ENCODE measurements at regions not wholly inside any gene's neighbourhood (a gene's known extent, or its start where the extent isn't known, plus 50 kb on each side); places are given as distances from the start of the nearest gene placed in this dataset.

DNA sequence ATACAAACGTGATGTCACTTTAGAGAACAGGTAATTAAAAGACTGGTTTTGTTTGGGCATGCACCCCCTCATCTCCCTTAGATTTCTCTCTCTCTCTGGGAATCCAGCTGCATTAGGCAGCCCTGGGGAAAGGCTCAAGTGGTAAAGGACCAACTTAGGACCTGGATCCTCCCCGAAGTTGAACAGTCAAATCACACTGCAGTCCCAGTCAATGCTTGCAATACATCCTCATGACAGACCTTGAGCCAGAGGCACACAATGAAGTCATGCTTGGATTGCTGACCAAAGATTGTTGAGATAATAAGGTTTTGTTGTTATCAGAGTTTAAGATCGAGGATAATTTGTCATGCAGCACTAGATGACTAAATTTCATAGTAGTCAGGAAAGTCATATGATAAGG is 1285.8 kb upstream of the NCAM2 start:
- no peak for DNase-seq

DNA sequence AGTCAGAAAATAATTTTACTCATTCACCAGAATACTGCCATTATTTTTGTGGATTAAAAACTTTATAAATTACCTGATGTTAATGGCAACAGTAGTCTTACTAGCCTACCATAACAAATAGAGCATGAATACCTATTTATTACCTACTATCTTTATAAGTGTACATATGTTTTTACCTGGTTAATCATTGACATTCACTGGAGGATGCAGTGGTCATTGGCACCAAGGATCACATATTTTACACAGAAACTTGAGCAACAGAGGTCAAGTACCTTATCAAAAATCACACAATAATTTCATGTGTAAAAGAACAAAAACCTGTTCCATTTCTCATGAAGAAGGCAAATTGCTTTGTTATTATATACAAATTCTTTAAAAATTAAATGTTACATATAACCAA is 1284.9 kb upstream of the NCAM2 start:
- no peak for DNase-seq

DNA sequence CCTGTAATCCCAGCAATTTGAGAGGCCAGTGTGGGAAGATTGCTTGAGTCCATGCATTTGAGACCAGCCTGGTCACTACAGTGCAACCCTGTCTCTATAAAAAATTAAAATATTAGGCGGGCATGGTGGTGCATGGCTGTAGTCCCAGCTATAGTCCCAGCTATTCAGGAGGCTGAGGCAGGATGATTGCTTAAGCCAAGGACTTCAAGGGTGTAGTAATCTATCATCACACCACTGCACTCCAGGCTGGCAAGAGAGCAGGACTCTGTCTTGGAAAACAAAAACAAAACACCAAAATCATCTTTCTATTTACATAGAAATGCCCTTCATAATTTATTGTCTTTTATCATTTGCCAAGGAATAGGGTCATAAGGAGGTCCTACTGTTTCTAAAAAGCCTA is 1274.1 kb upstream of the NCAM2 start:
- DNase-seq: no peak

DNA sequence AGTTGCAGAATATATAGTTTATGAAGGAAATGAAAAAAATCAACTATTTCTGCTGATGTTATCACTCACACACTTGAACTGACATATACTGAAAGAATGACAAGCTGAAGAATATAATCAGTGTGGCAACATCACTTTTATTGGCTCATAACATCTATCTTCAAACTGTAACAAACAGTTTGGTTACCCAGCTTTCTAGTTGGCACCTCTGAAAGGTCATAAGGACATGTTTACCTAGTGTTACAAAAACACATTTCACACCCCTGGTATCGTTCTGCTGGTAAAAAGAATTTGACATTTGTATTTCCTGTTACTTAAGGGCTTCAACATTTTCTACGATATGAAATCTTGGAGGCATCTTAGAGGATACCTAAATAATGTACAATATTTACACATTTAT is 1267.0 kb upstream of the NCAM2 start:
- no peak for DNase-seq

DNA sequence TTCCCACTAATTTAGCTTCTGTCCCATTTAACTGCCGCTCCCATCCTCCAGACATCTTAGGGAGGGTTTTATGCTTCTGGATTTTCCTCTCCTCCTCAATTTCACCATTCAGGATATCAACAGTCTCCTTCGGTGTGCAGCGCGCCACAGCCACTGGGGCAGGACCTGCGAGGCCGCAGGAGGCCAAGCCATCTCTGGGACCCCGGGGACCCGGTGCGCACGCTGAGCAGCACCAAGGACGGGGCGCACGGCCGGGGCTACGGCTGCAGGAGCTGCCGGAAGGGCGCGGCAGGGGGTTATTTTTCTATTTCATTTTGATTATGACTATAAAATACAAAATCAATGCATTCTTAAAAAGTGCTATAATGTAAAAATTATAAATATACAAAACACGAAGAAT is 1238.4 kb upstream of the NCAM2 start:
- DNase-seq: no peak

DNA sequence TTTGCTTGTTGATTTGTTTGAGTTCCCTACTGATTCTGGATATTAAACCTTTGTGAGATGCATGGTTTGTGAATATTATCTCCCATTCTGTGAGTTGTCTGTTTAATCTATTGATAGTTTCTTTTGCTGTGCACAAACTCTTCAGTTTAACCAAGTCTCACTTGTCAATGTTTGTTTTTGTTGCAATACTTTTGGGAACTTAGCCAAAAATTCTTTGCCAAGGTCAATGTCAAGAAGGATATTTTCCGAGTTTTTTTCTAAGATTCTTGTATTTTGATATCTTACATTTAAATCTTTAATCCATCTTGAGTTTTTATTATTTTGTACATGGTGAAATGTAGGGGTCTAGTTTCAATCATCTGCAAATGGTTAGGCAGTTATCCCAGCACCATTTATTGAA is 1230.7 kb upstream of the NCAM2 start:
- DNase-seq: no peak

DNA sequence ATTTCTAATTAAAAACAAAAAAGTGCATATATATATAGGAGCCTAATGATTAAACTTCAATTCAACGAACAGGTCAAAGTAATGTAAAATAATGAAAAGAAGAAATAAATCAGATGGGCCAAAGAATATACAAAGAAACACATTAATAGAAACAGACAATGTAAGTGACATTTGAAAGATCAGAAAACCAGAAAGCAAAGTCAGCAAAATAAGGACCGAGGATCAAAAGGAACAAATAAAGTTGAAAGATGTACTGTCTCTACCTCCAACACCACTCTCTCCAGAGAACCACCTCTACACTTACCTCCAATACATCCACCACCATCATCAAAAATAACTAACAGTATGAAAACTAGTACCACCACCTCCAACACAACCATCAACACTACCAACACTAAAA is 1226.3 kb upstream of the NCAM2 start:
- no peak for DNase-seq

DNA sequence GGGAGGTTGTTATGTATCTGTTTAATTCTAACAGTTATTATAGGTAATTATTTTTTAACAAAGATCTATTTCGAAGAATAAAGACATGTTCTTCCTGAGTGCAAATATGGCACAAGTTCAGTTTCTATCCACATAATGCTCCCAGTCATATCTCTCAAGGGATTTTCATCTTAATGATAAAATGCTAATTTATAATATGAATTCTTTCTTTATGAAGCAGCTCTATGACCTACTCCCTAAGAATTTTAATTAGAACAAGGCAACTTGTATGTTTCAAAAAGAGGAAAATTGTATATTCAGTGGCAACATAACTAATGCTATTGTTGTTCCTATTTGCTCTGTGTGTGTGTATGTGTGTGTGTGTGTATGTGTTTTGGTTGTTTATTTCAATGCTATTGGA is 1222.1 kb upstream of the NCAM2 start:
- no peak for DNase-seq

DNA sequence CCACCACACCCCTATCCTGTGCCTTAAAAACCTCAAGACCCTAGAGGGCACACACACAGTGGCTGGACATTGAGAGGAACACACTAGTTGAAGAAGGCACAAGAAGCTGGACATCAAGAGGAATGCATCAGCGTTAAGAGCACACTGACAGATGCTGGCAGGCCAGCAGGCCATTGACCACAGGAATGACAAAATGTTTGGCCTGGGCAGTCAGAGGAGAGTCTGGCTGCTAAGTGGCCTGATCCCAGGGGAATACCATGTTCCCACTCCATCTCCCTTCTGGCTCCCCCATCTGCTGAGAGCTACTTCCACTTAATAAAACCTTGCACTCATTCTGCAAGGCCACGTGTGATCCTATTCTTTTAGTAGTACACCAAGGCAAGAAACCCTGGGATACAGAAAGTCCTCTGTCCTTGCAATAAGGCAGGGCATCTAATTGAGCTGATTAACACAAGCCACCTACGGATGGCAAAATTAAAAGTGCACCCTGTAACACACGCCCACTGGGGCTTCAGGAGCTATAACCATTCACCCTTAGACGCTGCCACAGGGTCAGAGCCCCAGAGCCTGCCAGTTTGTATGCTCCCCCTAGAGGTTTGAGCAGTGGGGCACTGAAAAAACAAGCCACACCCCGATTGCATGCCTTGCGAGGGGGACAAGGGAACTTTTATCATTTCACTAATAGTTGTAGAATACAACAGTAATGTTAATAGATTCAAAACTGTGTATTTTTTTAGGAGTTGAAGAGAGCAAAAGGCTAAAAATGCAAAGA is 1216.1 kb upstream of the NCAM2 start:
- DNase-seq: no peak

DNA sequence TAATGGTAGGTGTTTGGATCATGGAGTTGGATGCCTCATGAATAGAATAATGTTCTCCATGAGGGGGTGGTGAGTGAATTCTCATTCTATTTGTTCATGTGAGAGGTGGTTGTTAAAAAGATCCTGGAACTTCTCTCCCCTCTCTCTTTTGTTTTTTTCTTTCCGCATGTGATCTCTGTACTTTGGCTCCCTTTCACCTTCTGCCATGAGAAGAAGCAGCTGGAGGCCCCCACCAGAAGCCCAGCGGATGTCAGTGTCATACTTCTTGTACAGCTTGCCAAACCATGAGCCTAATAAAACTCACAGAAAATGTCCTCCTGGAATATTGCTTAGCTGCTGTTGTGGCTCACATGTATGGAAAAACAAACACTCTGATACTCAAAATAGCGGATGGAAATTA is 1212.3 kb upstream of the NCAM2 start:
- DNase-seq: no peak

DNA sequence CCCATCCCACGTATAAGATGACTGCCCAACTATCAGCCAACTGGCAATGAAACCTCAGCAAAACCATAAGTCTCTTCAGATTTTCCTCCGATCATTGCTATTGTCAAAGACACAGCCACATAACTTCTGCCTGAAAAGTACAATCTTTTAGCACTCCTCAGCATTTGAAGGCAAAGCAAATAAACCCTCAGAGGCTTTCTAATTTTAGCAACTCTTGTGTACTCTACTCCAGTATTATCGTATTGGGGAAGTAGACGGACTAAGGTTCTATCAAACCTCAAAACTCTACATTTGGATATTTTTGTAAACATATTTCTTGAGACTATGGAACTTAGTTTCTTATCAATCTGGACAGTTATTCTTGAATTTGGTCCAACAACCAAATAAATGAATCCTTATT is 1206.2 kb upstream of the NCAM2 start:
- no peak for DNase-seq

DNA sequence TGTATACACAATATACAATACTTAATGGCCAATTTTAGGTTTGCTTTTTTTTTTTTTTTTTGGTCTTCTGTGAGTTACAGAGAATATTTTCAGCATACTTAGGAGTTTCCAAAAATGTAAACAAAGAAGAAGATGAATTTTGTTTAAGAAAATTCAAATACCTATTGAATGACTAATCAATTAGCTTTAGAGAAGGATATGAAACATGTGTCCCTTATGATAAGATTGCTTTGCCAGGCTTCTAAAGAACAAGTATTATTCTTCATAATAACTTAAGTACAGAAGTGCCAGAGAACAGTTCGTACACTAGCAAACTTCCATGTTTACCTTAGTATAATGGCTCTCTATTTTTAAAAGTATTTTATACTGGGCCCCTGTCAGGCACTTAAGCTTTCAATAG is 1191.0 kb upstream of the NCAM2 start:
- no peak for DNase-seq

DNA sequence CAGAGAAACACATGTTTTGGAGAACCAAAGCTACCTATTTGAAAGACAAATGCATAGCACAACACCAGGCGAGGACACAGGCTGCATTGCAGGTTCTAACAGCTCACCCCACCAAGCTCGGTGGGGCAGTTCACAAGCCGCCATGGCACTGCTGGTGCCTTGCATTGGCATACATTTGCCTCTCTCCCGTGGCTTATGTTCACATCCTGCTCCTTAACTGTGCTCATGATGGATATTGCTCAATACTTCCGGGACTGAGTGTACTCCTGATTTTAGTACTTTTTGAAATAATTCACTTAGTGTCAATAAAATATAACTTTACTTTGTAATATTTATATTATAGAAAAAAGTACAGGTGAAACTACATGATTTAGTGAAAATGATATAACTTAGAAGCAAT is 1187.4 kb upstream of the NCAM2 start:
- no peak for DNase-seq

DNA sequence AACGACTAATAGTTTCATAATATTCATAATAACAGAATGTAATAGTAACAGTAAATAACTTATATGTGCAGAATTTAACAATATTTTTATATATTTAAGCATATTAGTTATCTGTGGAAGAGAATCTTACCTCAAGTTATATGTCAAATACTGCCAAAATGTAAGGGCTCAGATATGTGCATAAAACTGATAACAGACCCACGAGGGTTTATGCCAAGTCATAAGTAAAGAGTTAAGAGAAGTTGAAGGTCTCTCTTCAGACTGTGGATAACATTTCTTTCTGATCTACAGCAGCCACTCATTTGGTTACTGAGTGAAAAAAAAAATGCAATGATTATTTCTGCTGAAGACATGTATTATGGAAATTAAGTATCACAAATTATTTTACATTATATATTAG is 1167.8 kb upstream of the NCAM2 start:
- DNase-seq: no peak

DNA sequence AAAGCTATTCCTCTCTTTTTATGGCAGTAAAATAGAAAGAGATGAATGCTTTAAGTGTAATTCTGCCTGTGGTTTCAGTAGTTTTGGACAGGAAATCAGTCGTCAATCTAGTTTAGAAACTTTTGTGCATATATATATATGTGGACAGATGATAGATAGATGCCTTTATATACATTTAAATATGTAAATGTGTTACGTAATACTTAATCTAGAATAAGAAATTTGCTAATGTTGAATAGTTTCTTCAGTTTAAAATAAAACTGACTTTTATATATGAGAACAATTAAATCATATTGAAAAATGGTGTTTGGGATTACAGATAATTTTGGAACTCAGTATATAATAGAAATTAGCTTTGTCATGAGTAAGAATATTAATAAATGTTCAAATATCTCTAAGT is 1165.7 kb upstream of the NCAM2 start:
- DNase-seq: no peak

DNA sequence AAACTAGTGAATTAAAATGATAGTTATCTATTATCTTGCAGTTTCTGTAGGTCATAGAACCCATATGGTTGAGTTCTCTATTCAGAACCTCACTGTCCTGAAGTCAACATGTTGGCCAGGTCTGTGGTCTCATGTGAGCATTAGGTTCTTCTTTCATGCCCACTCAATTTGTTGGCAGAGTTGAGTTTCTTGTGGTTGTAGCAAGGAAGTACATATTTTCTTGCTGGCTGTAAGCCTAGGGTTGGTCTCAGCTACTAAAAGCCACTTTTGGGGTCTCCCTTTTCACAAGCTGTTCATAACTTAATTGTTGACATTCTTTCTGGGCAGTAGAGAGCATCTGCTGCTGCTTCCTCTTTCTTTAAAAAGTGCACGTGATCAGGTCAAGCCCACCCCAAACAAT is 1165.1 kb upstream of the NCAM2 start:
- peak in 1 of 2 donors; percentile 52 for DNase-seq

DNA sequence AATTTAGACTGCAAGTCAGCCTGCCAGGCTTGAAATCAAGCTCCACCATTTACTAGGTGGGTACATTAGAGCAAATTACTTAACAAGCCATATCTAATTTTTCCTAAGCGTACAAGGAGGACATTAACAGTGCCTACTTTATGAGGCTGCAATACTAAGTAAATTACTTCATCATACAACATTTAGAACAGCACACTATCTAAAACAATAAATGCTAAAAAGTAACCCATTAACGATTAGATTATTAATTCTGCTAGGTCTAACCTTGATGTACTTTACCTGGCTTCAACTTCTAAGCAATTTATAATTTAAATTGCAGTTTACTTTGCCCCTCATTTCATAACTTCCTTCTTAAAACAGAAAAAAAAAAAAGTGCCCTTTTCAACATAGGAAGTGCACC is 1155.6 kb upstream of the NCAM2 start:
- no peak for DNase-seq

DNA sequence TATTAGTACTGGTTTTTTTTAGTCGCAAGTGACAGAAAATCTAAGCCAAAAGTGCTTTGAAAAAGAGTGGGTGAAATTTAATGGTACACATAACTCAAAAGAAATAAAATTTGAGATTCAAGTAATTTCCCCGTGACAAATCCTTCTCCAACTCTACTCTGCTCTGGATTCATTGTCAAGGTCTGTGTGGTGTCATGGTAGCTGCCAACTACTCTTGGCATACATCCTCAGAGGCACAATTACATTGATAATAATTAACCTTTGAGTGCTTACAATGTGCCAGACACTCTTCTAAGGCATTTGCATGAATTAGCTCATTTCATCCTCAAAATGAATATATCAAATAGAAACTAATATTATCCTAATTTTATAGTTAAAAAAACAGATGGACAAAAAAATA is 1153.9 kb upstream of the NCAM2 start:
- no peak for DNase-seq

DNA sequence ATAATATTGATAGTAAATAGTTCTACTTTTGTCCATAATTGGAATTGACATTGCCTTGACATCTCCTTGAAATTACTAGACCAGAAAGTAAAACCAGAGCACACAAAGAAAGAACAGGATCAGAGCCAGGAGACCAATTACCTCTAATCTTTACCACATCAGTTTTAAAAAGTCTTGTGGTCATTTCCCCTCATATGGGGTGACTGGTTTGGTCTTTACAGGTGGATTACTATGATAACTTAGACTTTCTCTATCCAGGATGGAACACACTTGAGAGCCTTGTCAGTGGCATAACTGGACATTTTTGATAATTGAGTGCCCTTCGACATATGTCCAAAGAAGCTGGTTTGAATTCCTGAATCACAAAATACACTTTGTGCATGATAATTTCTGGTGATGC is 1148.1 kb upstream of the NCAM2 start:
- DNase-seq: no peak

DNA sequence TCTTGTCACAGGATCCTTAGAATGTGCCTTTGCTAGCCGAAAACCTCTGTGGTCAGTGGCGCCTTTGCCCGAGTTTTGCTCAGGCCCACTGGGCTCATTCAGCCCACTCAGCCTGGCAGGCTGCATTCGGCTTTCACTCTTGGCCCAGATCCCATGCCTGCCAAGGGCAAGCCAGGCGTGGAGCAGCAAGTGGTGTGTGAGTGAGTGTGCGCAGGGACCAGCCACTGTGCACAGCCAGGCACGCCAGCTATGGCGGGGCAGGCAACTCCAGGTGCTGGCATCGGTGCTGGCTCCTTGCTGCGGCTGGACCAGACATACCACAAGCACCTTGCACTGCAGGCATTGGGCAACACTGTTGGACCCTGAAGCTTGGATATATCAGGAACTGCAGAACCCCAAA is 1145.1 kb upstream of the NCAM2 start:
- DNase-seq: no peak

DNA sequence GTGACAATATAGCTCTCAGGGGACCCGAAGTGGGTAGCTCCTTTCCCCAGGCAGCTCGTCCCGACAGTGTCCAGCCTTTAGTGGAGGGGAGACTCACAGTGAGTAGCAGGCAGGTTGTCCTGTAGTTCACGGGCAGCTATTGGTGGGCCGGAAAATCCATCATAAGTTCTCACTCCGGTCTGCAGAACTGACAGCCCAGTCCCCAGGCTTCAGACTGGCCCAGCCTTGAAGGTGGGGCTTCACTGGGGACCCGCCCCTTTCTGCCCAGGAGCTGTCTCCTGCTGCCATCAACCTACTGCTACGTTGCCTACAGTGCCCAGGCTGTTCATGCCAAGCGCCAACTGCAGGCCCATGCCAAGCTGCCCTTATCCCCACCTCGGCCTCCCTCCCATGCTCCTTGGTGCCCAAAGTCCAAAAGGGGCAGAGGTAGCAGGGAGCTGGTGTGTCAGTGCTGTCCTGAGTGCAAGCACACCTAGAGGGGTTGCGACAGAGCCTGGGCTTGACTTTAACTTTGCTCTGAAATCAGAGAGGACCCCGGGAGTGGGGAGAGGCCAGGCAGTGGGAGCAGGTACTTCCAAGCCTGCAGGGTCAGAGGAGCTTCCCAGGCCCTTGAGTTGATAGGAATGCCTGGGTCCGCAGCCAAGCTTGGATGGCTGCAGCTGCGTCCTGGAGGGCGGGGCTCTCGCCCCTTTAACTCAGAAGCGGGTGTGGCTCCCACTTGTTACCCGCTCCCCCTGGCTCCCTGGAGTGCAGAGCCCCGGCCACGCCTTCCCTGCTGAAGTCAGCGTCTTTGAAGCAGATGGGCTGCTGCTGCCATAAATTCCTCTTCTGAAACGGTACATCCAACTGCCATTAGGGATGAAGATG is 1144.3 kb upstream of the NCAM2 start:
- DNase-seq: no peak

DNA sequence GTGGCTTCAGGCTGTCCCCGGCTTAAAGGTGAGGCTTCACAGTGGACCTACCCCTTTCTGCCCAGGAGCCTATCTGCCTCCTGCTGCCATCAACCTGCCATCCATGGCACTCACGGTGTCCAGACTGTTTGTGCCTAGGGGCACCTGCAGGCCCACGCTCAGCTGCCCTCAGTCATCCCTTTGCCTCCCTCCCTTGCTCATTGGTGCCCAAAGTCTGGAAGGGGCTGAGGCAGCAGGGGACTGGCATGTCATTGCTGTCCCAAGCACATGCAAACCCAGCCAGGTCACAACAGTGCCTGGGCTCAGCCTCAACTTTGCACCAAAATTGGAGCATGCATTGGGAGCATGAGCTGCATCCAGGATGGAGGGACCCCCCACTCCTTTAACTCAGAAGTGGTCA is 1142.7 kb upstream of the NCAM2 start:
- DNase-seq: no peak

DNA sequence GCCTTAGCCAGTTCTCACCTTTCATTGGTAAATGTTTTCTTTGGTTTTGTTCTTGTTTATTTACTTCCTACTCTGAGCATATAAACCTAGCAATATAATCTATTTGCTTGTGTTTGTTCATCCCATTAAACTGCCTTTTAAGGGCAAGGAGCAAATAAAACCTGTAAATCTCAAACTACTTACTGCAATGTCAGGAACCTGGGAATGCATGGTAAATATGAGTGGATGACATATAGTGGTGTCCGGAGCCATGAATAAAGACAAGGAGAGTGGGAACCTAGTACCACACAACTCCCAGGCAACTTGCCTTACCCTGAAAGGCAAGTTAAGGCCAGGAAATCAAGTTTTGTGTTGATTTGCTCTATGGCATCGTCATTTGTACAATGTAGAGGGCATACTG is 1133.7 kb upstream of the NCAM2 start:
- DNase-seq: no peak

DNA sequence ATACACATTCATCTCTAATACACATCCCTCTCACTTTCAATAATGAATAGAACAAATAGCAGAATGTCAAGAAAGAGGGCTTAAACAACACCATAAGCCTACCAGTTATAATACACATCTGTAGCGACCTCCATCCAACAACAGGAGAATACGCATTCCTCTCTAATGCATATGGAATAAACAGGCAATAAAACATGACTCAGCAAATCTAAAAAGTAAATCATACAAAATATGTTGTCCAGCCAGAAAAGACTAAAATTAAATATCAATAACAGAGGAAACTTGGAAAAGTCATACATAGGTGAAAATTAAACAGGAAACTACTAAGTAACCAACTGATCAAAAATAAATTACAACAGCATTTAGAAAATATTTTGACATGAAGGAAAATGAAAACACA is 1127.5 kb upstream of the NCAM2 start:
- DNase-seq: no peak

DNA sequence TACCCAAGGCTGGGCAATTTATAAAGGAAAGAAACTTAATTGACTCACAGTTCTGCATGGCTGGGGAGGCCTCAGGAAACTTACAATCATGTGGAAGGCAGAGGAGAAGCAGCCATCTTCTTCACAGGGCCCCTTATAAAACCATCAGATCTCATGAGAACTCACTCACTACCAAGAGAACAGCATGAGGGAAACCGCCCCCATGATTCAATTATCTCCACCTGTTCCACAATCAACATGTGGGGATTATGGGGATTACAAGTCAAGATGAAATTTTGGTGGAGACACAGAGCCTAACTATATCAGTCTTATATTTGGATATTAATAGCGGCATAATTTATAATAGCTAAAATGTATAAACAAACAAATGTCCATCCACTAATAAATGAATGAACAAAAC is 1123.7 kb upstream of the NCAM2 start:
- no peak for DNase-seq

Measured in bone marrow (tissue), 2 donors.